Endodermal cell (in vitro differentiated cells): ENCODE measurements at regions not wholly inside any gene's neighbourhood (a gene's known extent, or its start where the extent isn't known, plus 50 kb on each side); places are given as distances from the start of the nearest gene placed in this dataset.
"Not testable (repeated sequence)": the region's sequence is repeated elsewhere in the genome, so short reads cannot be mapped to it uniquely, and the experiment has no call there.

Experiments
- DNase-seq: peaks from one replicate; pipeline ENCODE4 v3.0.0-alpha.2; 2017
- H3K27ac ChIP-seq: 2 replicates; pipeline ENCODE4 v1.5.1; 2013; ENCODE audit warnings: mild to moderate bottlenecking, low read depth, low read length, moderate library complexity
- H3K27me3 ChIP-seq: 2 replicates; pipeline ENCODE4 v1.6.1; 2013; ENCODE audit warnings: mild to moderate bottlenecking, low read length, moderate library complexity; ENCODE audit not compliant: insufficient read depth, control insufficient read depth, poor library complexity, severe bottlenecking
- H3K36me3 ChIP-seq: 2 replicates; pipeline ENCODE4 v1.7.0; 2013; ENCODE audit warnings: mild to moderate bottlenecking, low read length, moderate library complexity; ENCODE audit not compliant: control insufficient read depth, insufficient read depth
- H3K4me1 ChIP-seq: one replicate; pipeline ENCODE4 v1.7.0; 2013; ENCODE audit warnings: low read length; ENCODE audit not compliant: control insufficient read depth, insufficient read depth
- H3K4me3 ChIP-seq: 2 replicates; pipeline ENCODE4 v1.5.1; 2013; ENCODE audit warnings: mild to moderate bottlenecking, low read length, moderate library complexity
- H3K9ac ChIP-seq: 2 replicates; pipeline ENCODE4 v1.6.1; 2013; ENCODE audit warnings: mild to moderate bottlenecking, low read length, moderate library complexity; ENCODE audit not compliant: poor library complexity, severe bottlenecking; ENCODE audit errors: extremely low read depth
- H3K9me3 ChIP-seq: 2 replicates; pipeline ENCODE4 v1.6.1; 2013; ENCODE audit warnings: mild to moderate bottlenecking, low read length, moderate library complexity; ENCODE audit not compliant: control insufficient read depth
- H3K27ac Mint-ChIP-seq: 2 replicates; pipeline ENCODE4 v1.8.0; 2020; ENCODE audit warnings: mixed read lengths
- H3K27me3 Mint-ChIP-seq: 2 replicates; pipeline ENCODE4 v1.8.0; 2021; ENCODE audit warnings: mild to moderate bottlenecking, mixed read lengths; ENCODE audit not compliant: insufficient read depth
- H3K36me3 Mint-ChIP-seq: 2 replicates; pipeline ENCODE4 v1.8.0; 2020; ENCODE audit warnings: low read depth, mixed read lengths
- H3K4me1 Mint-ChIP-seq: 2 replicates; pipeline ENCODE4 v1.8.0; 2020; ENCODE audit warnings: mixed read lengths
- H3K4me3 Mint-ChIP-seq: 2 replicates; pipeline ENCODE4 v1.8.0; 2020; ENCODE audit warnings: mild to moderate bottlenecking, moderate library complexity, mixed read lengths
- H3K9me3 Mint-ChIP-seq: 2 replicates; pipeline ENCODE4 v1.8.0; 2020; ENCODE audit warnings: mild to moderate bottlenecking, mixed read lengths
- CTCF ChIP-seq: fragments of 200-600 bp; sonication (generic); conservative IDR thresholded peaks from 2 replicates; pipeline ENCODE4 v1.5.0; 2021; ENCODE audit warnings: antibody characterized with exemption, mild to moderate bottlenecking
- WGBS, 2 experiments: methylation state at CpG; one replicate each; pipeline versions ENCODE4 v1.1.5 to v1.1.7; 2013; ENCODE audit warnings: missing lambda C conversion rate in 2 of 2, mixed read lengths in 1 of 2; ENCODE audit not compliant: insufficient coverage in 1 of 2, insufficient read length in 1 of 2; 5-methylcytosine and 5-hydroxymethylcytosine counted together

- 87 to 97% methylated on average over 4 to 5 of the region's 5 CpGs for WGBS, 2 experiments
- H3K4me1 ChIP-seq, result no peaks in the 10 kb centered on the region
- no peaks in the 10 kb centered on the region for H3K27me3 ChIP-seq
- Mint-ChIP-seq H3K4me3 (no peak overlapping the region), H3K9me3 (peaks cover 5% of the 10 kb centered on the region), H3K27me3 (no peaks in the 10 kb centered on the region), H3K27ac (no peak overlapping the region), H3K36me3 (no peaks in the 10 kb centered on the region), H3K4me1 (no peaks in the 10 kb centered on the region)
- no peaks in the 10 kb centered on the region for H3K36me3 ChIP-seq
- no peak overlapping the region for H3K4me3 ChIP-seq
- no peak overlapping the region for H3K27ac ChIP-seq
- no peak for DNase-seq
- no peak overlapping the region for H3K9ac ChIP-seq
- H3K9me3 ChIP-seq, result no peaks in the 10 kb centered on the region
- no peak for TF ChIP-seq CTCF
Observed at GRCh38 chr2:82959727-82960126, 1499.4 kb downstream of the SUCLG1 start.

- H3K27ac ChIP-seq, result no peak overlapping the region
- DNase-seq, result no peak
- Mint-ChIP-seq H3K4me3 (no peak overlapping the region), H3K27me3 (no peaks in the 10 kb centered on the region), H3K27ac (no peak overlapping the region), H3K4me1 (no peaks in the 10 kb centered on the region), H3K9me3 (no peaks in the 10 kb centered on the region), H3K36me3 (no peaks in the 10 kb centered on the region)
- no peaks in the 10 kb centered on the region for H3K36me3 ChIP-seq
- no peaks in the 10 kb centered on the region for H3K4me1 ChIP-seq
- H3K4me3 ChIP-seq, result no peak overlapping the region
- H3K27me3 ChIP-seq, result no peaks in the 10 kb centered on the region
- H3K9me3 ChIP-seq, result no peaks in the 10 kb centered on the region
- no peak for TF ChIP-seq CTCF
- no CpG with 5 or more reads among the region's 1 CpG for WGBS, 2 experiments
- H3K9ac ChIP-seq, result no peak overlapping the region
Observed at GRCh38 chr2:82954868-82955267, 1504.2 kb downstream of the SUCLG1 start.

GRCh38 chr2:82939211-82939610, 1519.9 kb downstream of the SUCLG1 start:
- Mint-ChIP-seq H3K27me3 (no peaks in the 10 kb centered on the region), H3K36me3 (no peaks in the 10 kb centered on the region), H3K4me1 (no peaks in the 10 kb centered on the region), H3K9me3 (no peaks in the 10 kb centered on the region), H3K4me3 (no peak overlapping the region), H3K27ac (no peak overlapping the region)
- Histone ChIP-seq H3K27me3 (no peaks in the 10 kb centered on the region), H3K4me1 (no peaks in the 10 kb centered on the region), H3K27ac (no peak overlapping the region), H3K9me3 (no peaks in the 10 kb centered on the region), H3K9ac (no peak overlapping the region), H3K4me3 (no peak overlapping the region), H3K36me3 (no peaks in the 10 kb centered on the region)
- 97% methylated on average over 1 of the region's 1 CpG; no CpG with 5 or more reads in 1 of the 2 experiments for WGBS, 2 experiments
- no peak for TF ChIP-seq CTCF
- no peak for DNase-seq

- not testable (repeated sequence) for H3K4me3 Mint-ChIP-seq, H3K4me1 ChIP-seq, H3K9me3 Mint-ChIP-seq, H3K27me3 ChIP-seq, H3K9me3 ChIP-seq, H3K27me3 Mint-ChIP-seq, H3K9ac ChIP-seq, H3K27ac ChIP-seq, H3K4me3 ChIP-seq, H3K27ac Mint-ChIP-seq, H3K4me1 Mint-ChIP-seq, DNase-seq, H3K36me3 Mint-ChIP-seq, H3K36me3 ChIP-seq
- WGBS, 2 experiments, result 95 to 97% methylated on average over 3 to 36 of the region's 40 CpGs
Observed at GRCh38 chr2:82938321-82938845, 1520.7 kb downstream of the SUCLG1 start.
